Neural crest cell (in vitro differentiated cells): ENCODE measurements at regions not wholly inside any gene's neighbourhood (a gene's known extent, or its start where the extent isn't known, plus 50 kb on each side); places are given as distances from the start of the nearest gene placed in this dataset.

Source experiments
- DNase-seq: peaks from one replicate; pipeline ENCODE4 v3.0.0; 2021; ENCODE audit warnings: low read depth, mixed read lengths, low spot score
- H3K27ac Mint-ChIP-seq: one replicate; pipeline ENCODE4 v1.8.0; 2021; ENCODE audit warnings: mild to moderate bottlenecking, mixed read lengths; ENCODE audit not compliant: unreplicated experiment
- H3K27me3 Mint-ChIP-seq: 2 replicates; pipeline ENCODE4 v1.8.0; 2021; ENCODE audit warnings: low read depth, mild to moderate bottlenecking, mixed read lengths
- H3K36me3 Mint-ChIP-seq: 2 replicates; pipeline ENCODE4 v1.8.0; 2021; ENCODE audit warnings: low read depth, mild to moderate bottlenecking, mixed read lengths
- H3K4me1 Mint-ChIP-seq: 2 replicates; pipeline ENCODE4 v1.8.0; 2021; ENCODE audit warnings: mixed read lengths
- H3K4me3 Mint-ChIP-seq: one replicate; pipeline ENCODE4 v1.8.0; 2021; ENCODE audit warnings: mild to moderate bottlenecking, mixed read lengths
- H3K9me3 Mint-ChIP-seq: 2 replicates; pipeline ENCODE4 v1.8.0; 2021; ENCODE audit warnings: mixed read lengths
- TF ChIP-seq, protein P1 (sequence below): fragments of 200-600 bp; sonication (generic); conservative IDR thresholded peaks from 2 replicates; pipeline ENCODE4 v1.5.0; 2021; ENCODE audit warnings: antibody characterized with exemption, mild to moderate bottlenecking

DNA sequence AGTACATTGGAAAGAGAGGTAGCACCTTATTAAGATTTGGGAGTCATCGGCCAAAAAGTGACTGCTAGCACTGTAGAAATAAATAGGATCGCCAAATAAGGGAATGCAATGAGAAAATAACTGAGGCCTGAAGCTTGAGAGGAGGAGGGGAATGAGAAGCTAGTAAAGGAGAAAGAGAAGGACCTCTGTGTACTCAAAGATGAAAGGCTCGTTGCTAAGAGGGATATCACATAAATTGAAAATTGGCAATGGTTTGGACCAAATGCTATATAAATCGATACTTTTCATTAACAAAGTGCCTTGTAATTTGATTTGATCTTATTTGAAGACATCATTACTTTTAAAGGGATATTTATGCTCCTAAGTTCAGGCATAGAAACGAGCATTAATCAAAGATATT lies 796.3 kb downstream of the QKI start:
- peaks cover 12% of the 10 kb centered on the region for H3K36me3 Mint-ChIP-seq
- H3K27me3 Mint-ChIP-seq = no peaks in the 10 kb centered on the region
- no peak overlapping the region for H3K27ac Mint-ChIP-seq
- TF ChIP-seq, protein P1, sequence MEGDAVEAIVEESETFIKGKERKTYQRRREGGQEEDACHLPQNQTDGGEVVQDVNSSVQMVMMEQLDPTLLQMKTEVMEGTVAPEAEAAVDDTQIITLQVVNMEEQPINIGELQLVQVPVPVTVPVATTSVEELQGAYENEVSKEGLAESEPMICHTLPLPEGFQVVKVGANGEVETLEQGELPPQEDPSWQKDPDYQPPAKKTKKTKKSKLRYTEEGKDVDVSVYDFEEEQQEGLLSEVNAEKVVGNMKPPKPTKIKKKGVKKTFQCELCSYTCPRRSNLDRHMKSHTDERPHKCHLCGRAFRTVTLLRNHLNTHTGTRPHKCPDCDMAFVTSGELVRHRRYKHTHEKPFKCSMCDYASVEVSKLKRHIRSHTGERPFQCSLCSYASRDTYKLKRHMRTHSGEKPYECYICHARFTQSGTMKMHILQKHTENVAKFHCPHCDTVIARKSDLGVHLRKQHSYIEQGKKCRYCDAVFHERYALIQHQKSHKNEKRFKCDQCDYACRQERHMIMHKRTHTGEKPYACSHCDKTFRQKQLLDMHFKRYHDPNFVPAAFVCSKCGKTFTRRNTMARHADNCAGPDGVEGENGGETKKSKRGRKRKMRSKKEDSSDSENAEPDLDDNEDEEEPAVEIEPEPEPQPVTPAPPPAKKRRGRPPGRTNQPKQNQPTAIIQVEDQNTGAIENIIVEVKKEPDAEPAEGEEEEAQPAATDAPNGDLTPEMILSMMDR = no peak
- no peak for DNase-seq
- H3K9me3 Mint-ChIP-seq = peaks cover 11% of the 10 kb centered on the region
- H3K4me1 Mint-ChIP-seq = peaks cover 15% of the 10 kb centered on the region
- H3K4me3 Mint-ChIP-seq = no peak overlapping the region

DNA sequence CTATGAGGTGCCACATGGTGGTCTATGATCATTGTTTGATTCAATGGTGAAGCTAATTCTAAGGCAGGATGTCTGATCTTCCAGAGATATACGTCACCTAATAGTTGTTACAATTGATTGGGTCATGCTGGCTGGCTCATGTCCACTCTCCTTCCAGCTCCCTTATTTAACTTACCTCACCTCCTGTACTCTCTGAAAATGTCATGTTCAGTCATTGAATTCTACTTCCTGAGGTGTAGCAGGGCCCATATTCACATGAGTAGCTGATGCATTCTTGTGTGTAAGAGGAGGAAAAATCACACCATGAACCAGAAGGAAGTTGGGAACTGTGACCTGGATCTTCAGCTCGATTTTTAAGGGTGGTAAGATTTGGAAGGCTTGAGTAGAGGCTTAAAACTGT lies 795.8 kb downstream of the QKI start:
- Mint-ChIP-seq H3K36me3 (peaks cover 12% of the 10 kb centered on the region), H3K4me1 (peaks cover 15% of the 10 kb centered on the region), H3K9me3 (peaks cover 12% of the 10 kb centered on the region), H3K27me3 (no peaks in the 10 kb centered on the region), H3K4me3 (no peak overlapping the region), H3K27ac (no peak overlapping the region)
- TF ChIP-seq, protein P1 = no peak
- DNase-seq = no peak

DNA sequence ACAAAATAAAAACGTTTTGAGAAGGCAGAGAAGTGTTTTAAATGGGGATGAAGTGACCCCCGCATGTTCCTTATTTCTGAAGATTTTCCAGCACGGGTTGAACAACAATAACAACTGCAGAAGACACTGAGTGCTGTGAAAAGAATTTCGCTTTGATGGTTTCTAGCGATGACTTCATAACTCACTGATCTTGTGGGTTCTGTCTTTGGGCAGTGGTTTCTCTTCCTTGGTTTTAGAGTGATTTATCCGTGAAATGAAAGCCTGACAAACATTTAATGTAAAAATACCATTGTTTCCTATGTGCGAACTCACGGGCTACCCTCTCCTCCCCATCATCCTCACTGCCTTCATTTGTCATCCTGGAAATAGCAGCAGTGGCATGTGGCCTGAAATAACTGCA lies 793.9 kb downstream of the QKI start:
- DNase-seq = no peak
- Mint-ChIP-seq H3K27ac (no peak overlapping the region), H3K9me3 (peaks cover 17% of the 10 kb centered on the region), H3K4me1 (peaks cover 15% of the 10 kb centered on the region), H3K36me3 (peaks cover 13% of the 10 kb centered on the region), H3K27me3 (no peaks in the 10 kb centered on the region), H3K4me3 (no peak overlapping the region)
- TF ChIP-seq, protein P1 = no peak

DNA sequence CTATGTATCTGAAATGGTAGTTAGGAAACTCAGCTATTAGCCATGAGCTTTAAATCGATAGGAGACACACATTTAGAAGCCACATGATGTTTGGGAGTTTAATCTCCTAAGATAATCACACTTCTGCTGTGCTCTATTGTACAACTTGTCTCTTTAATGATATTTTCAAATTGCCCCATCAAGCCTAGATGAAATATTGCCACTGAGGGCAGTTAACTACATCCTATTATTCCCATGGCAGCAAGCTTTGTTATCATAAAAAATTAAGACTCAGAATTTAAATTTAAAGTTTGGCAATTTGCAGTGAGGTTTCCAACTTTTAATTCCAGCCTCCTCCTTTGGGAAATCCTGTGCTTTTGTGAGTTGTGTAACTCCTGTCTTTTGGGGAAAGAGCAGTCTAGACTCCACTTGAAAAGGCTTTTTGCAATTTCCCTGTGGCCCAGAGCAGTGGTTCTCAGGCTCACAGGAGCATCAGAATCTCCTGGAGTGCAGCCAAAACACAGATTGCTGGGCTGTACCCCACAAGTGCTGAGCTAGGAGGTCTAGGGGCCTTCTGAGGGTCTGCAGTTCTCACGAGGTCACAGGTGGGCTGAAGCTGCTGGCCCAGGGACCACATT lies 792.4 kb downstream of the QKI start:
- H3K4me1 Mint-ChIP-seq = peaks cover 6% of the 10 kb centered on the region
- no peak overlapping the region for H3K27ac Mint-ChIP-seq
- H3K9me3 Mint-ChIP-seq = peaks cover 11% of the 10 kb centered on the region
- H3K4me3 Mint-ChIP-seq = no peak overlapping the region
- DNase-seq = no peak
- H3K36me3 Mint-ChIP-seq = peaks cover 6% of the 10 kb centered on the region
- TF ChIP-seq, protein P1 = no peak
- no peaks in the 10 kb centered on the region for H3K27me3 Mint-ChIP-seq

DNA sequence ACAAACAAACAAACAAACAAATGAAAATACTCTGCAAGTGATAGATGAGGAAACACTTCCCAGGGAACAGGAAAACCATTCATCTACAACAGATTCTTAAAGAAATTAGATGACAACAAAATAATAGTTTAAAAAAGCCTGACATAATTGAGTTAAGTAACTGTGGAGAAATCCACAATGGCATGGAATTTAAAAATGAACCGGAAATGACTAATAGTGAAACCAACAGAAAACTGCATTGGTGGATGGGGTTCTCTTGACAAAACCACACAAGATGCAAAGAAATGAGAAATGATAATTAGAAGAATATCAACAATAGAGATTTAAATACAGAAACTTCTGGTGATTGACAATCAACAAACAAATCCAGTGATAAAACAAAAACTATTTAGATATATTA lies 785.6 kb downstream of the QKI start:
- Mint-ChIP-seq H3K36me3 (peaks cover 6% of the 10 kb centered on the region), H3K27ac (no peak overlapping the region), H3K4me3 (no peak overlapping the region), H3K27me3 (no peaks in the 10 kb centered on the region), H3K9me3 (peaks cover 7% of the 10 kb centered on the region), H3K4me1 (no peaks in the 10 kb centered on the region)
- DNase-seq = no peak
- TF ChIP-seq, protein P1 = no peak
